B cell (primary cell): ENCODE measurements at regions not wholly inside any gene's neighbourhood (a gene's known extent, or its start where the extent isn't known, plus 50 kb on each side); places are given as distances from the start of the nearest gene placed in this dataset.

Source experiments
- ATAC-seq: fragments of 200-7000 bp; cut with Tn5 transposase; one replicate; pipeline ENCODE4 v1.10.0; 2021; ENCODE audit warnings: low read depth, mild to moderate bottlenecking, moderate number of reproducible peaks, moderate library complexity
- CTCF ChIA-PET: fragments of 350-600 bp; sonication (Branson Sonifier 250); formaldehyde crosslinking; loops from one replicate; lab custom pipeline; 2021; ENCODE audit warnings: antibody characterized with exemption, inconsistent platforms; lab: Charles Lee
- POLR2A ChIA-PET: fragments of 350-600 bp; sonication (Branson Sonifier 250); formaldehyde crosslinking; loops from one replicate; lab custom pipeline; 2021; ENCODE audit warnings: antibody characterized with exemption; lab: Charles Lee
- DNase-seq: peaks from one replicate; pipeline ENCODE4 v3.0.0; 2013
- H2AFZ ChIP-seq: 2 replicates; pipeline ENCODE4 v1.6.1; 2012; ENCODE audit warnings: mild to moderate bottlenecking, low read depth, low read length; ENCODE audit not compliant: insufficient read depth, poor library complexity, severe bottlenecking
- H3K27ac ChIP-seq, 2 donors: 1 replicate in 1 of 2; 2 replicates in 1 of 2; pipeline ENCODE4 v1.5.1; 2012 to 2013; ENCODE audit warnings: low read length in 2 of 2, mild to moderate bottlenecking in 2 of 2, moderate library complexity in 1 of 2
- H3K27me3 ChIP-seq, 4 experiments: fragments of 200-600 bp in 1 of 4; sonication (generic) in 1 of 4; replicated peaks in 1 of 4; 1 replicate in 2 of 4; 2 replicates in 2 of 4; pipeline versions ENCODE4 v1.6.1 to v1.7.0; 2013 to 2016; ENCODE audit warnings: low read length in 3 of 4, mild to moderate bottlenecking in 2 of 4, mixed read lengths in 1 of 4, moderate library complexity in 1 of 4; ENCODE audit not compliant: insufficient read depth in 4 of 4, control insufficient read depth in 3 of 4; ENCODE audit errors: control extremely low read depth in 1 of 4
- H3K36me3 ChIP-seq, 2 experiments: replicated peaks in 1 of 2; 1 replicate in 1 of 2; 2 replicates in 1 of 2; pipeline versions ENCODE4 v1.6.1 to v1.7.1; 2013; ENCODE audit warnings: low read length in 1 of 2; ENCODE audit not compliant: insufficient read depth in 2 of 2, control insufficient read depth in 1 of 2; ENCODE audit errors: control extremely low read depth in 1 of 2, extremely low read depth in 1 of 2
- H3K4me1 ChIP-seq, 2 donors: fragments of 200-600 bp in 1 of 2; sonication (generic) in 1 of 2; 1 replicate in 1 of 2; 2 replicates in 1 of 2; pipeline versions ENCODE4 v1.5.1 to v1.6.1; 2013 to 2017; ENCODE audit warnings: low read length in 2 of 2; ENCODE audit not compliant: control insufficient read depth in 2 of 2, insufficient read depth in 2 of 2
- H3K4me2 ChIP-seq: replicated peaks from 2 replicates; pipeline ENCODE3; 2012; ENCODE audit warnings: mild to moderate bottlenecking, low read depth, low read length; ENCODE audit not compliant: poor library complexity, severe bottlenecking
- H3K4me3 ChIP-seq, 5 experiments: fragments of 200-600 bp in 1 of 5; sonication (generic) in 1 of 5; 1 replicate in 3 of 5; 2 replicates in 2 of 5; pipeline versions ENCODE4 v1.5.1 to v1.7.0; 2011 to 2016; ENCODE audit warnings: low read length in 4 of 5, mild to moderate bottlenecking in 4 of 5, low read depth in 2 of 5, control low read depth in 1 of 5, moderate library complexity in 1 of 5; ENCODE audit not compliant: insufficient read depth in 1 of 5; ENCODE audit errors: control extremely low read depth in 1 of 5, extremely low read depth in 1 of 5
- H3K79me2 ChIP-seq: fragments of 200-600 bp; sonication (generic); one replicate; pipeline ENCODE4 v1.6.0; 2016; ENCODE audit warnings: low read length; ENCODE audit not compliant: control insufficient read depth, insufficient read depth
- H3K9ac ChIP-seq: fragments of 200-600 bp; sonication (generic); 2 replicates; pipeline ENCODE4 v1.6.1; 2017; ENCODE audit warnings: mild to moderate bottlenecking, low read length, moderate library complexity
- H3K9me3 ChIP-seq, 3 donors: one replicate each; pipeline versions ENCODE4 v1.6.1 to v1.7.1; 2013; ENCODE audit warnings: low read length in 2 of 3; ENCODE audit not compliant: control insufficient read depth in 2 of 3, insufficient read depth in 1 of 3; ENCODE audit errors: control extremely low read depth in 1 of 3
- H4K20me1 ChIP-seq: 2 replicates; pipeline ENCODE4 v1.6.0; 2012; ENCODE audit warnings: mild to moderate bottlenecking, low read length; ENCODE audit not compliant: insufficient read depth, control insufficient read depth, poor library complexity, severe bottlenecking
- H3K27ac Mint-ChIP-seq: one replicate; pipeline ENCODE4 v1.8.0; 2021; ENCODE audit warnings: mixed read lengths
- H3K27me3 Mint-ChIP-seq: one replicate; pipeline ENCODE4 v1.8.0; 2021; ENCODE audit warnings: mixed read lengths
- H3K4me1 Mint-ChIP-seq: one replicate; pipeline ENCODE4 v1.8.0; 2021; ENCODE audit warnings: mixed read lengths
- H3K4me3 Mint-ChIP-seq: one replicate; pipeline ENCODE4 v1.8.0; 2021; ENCODE audit warnings: mixed read lengths
- H3K9me3 Mint-ChIP-seq: one replicate; pipeline ENCODE4 v1.8.0; 2022; ENCODE audit warnings: mixed read lengths; ENCODE audit not compliant: insufficient read depth
- CTCF ChIP-seq: fragments of 200-600 bp; IDR thresholded peaks from one replicate; pipeline ENCODE4 v1.8.0; 2022; ENCODE audit warnings: antibody characterized with exemption, mild to moderate bottlenecking
- EZH2 ChIP-seq: IDR thresholded peaks from 2 replicates; pipeline ENCODE4 v1.6.1; 2012; ENCODE audit warnings: borderline replicate concordance, low read depth, mild to moderate bottlenecking, moderate library complexity, low read length; ENCODE audit not compliant: insufficient read depth, poor library complexity, severe bottlenecking
- WGBS: methylation state at CpG from one replicate; pipeline ENCODE4 v1.1.5; 2013; ENCODE audit warnings: missing lambda C conversion rate; ENCODE audit not compliant: insufficient coverage; 5-methylcytosine and 5-hydroxymethylcytosine counted together
- intact Hi-C: fragments of 100-400 bp; cut with micrococcal nuclease; formaldehyde crosslinking; loops from one replicate; pipeline ENCODE4 v1.10.0; 2022

GRCh38 chr18:78898635-78899034 is 81.0 kb upstream of the SALL3 start:
- Histone ChIP-seq H3K4me1 (no peaks in the 10 kb centered on the region), H4K20me1 (no peaks in the 10 kb centered on the region), H3K4me2 (no peak overlapping the region), H3K27me3 (no peaks in the 10 kb centered on the region), H3K4me3 (no peak overlapping the region), H3K79me2 (no peaks in the 10 kb centered on the region), H3K36me3 (no peaks in the 10 kb centered on the region), H3K27ac (no peak overlapping the region), H3K9me3 (peaks cover 0 to 48% (median 0%) of the 10 kb centered on the region in 3 donors), H3K9ac (no peak overlapping the region), H2AFZ (no peak overlapping the region)
- TF ChIP-seq EZH2 (no peak), CTCF (no peak)
- ChIA-PET POLR2A (no interaction called here), CTCF (no interaction called here)
- DNase-seq (no peak), ATAC-seq (no peak)
- Mint-ChIP-seq H3K27me3 (peaks cover 7% of the 10 kb centered on the region), H3K27ac (no peak overlapping the region), H3K4me1 (no peaks in the 10 kb centered on the region), H3K4me3 (no peak overlapping the region), H3K9me3 (peaks cover 5% of the 10 kb centered on the region)
- WGBS: 88% methylated on average over 10 of the region's 14 CpGs
- intact Hi-C loops: no loop called here

- Histone ChIP-seq H3K4me2 (no peak overlapping the region), H3K27ac (no peak overlapping the region), H3K9ac (no peak overlapping the region), H3K79me2 (no peaks in the 10 kb centered on the region), H2AFZ (no peak overlapping the region), H4K20me1 (no peaks in the 10 kb centered on the region), H3K27me3 (no peaks in the 10 kb centered on the region), H3K4me1 (no peaks in the 10 kb centered on the region), H3K9me3 (peaks cover 0 to 49% (median 0%) of the 10 kb centered on the region in 3 donors), H3K4me3 (no peak overlapping the region), H3K36me3 (no peaks in the 10 kb centered on the region)
- 63% methylated on average over 2 of the region's 3 CpGs for WGBS
- intact Hi-C loops: no loop called here
- ATAC-seq (no peak), DNase-seq (no peak)
- Mint-ChIP-seq H3K27ac (no peak overlapping the region), H3K9me3 (peaks cover 5% of the 10 kb centered on the region), H3K4me1 (no peaks in the 10 kb centered on the region), H3K4me3 (no peak overlapping the region), H3K27me3 (peaks cover 7% of the 10 kb centered on the region)
- CTCF ChIA-PET: no interaction called here
- POLR2A ChIA-PET: no interaction called here
- no peak for TF ChIP-seq EZH2
- no peak for TF ChIP-seq CTCF
Observed at GRCh38 chr18:78899241-78899640, 80.4 kb upstream of the SALL3 start.
